HG03066 (cell line): ENCODE measurements at regions not wholly inside any gene's neighbourhood (a gene's known extent, or its start where the extent isn't known, plus 50 kb on each side); places are given as distances from the start of the nearest gene placed in this dataset.

Experiments
- ATAC-seq: cut with Tn5 transposase; IDR thresholded peaks from one replicate; pipeline ENCODE4 v1.9.1; 2021; ENCODE audit warnings: low read depth; ENCODE audit not compliant: unreplicated experiment

GRCh38 chr18:43213816-43214215 lies 63.5 kb downstream of the SYT4 start:
- ATAC-seq = no peak

- no peak for ATAC-seq
Measured at GRCh38 chr18:43211059-43211458, 66.2 kb downstream of the SYT4 start.

DNA sequence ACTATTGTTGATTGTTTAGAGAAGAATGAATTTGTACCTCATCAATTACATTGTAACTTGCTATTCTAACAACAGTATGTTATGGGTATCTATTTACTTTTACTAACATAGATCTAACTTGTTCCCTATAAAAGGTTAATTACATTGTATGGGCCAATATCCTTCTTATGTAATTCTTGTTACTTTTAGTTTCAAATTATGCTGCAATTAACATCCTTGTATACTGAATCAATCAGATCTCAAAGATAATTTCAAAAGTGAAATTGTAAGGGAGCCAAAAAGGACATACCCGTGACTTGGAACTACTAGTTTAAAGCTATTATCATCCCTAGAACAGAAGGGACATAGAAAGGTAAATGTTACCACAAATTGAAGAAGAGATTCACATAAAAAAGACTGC lies 79.9 kb upstream of the RIT2 start:
- no peak for ATAC-seq

DNA sequence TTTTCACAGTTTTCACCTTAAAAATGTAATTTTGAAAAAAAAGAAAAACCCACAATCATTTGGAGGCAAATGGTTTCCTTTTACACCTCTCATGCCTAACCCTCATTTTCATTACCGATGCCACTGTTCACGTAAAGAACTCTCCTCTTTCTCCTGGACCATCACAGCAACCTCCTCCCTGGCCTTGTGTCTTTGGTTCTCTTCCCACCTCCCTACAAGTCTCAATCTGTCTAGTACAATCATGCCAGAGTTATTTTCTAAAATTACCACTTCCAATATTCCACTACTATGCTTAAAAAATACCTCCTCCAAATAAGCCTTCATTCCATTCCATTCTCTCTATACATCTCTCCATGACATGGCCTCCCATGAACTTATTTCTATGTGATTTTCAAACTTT lies 77.9 kb upstream of the RIT2 start:
- no peak for ATAC-seq

DNA sequence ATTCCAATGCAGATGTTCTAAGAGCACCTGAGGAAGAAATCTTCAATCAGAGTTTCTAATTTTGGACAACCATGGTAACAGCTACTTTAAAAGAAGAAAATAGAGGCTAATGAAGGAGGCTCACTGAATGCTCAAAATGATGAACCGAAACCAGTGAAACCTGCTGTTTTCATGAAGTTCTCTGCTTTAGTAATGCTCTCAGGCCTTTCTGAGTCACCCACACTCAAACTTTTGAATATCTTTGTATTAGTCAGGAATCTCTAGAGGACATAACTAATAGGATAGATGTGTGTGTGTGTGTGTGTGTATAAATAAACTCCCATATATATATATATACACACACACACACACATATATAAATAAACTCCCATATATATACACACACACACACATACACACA lies 76.9 kb upstream of the RIT2 start:
- peak; percentile 87 for ATAC-seq

DNA sequence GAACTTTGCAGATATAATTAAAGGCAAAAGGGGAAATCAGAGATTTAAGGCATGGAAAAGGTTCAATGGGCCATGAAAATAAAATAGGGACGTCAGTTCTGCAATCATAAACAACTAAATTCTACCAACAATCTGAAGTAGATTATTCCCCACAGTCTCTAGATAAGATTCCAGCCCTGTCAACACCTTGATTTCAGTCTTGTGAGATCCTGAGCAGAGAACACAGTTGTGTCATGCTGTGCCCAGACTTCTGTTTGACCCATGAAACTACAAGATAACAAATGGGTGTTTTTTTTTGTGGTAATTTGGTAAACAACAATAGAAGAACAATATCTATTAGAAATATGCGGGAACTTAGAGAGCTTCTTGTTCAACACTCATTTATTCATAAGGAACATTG lies 66.2 kb upstream of the RIT2 start:
- ATAC-seq = no peak

- no peak for ATAC-seq
Measured at GRCh38 chr18:43180814-43181213, 65.3 kb upstream of the RIT2 start.

DNA sequence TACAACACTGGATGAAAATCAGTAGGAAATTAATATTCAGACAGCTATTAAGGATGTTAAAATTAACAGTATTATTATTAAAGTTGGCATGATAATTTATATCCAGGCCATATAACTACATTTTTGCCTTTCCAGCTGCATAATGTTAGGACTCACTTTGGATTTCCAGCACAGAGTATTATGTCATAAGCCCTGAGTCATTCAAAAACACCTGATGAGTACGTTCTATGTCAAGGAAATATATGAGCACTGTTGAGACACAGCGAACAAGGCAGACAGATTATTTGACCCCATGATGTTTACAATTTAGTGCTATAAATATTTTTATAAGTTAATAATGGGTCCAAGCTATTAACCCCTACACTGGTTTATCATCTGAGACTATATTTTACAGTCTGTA lies 59.8 kb upstream of the RIT2 start:
- no peak for ATAC-seq

GRCh38 chr18:43170586-43170985 lies 55.1 kb upstream of the RIT2 start:
- no peak for ATAC-seq
